ENCODE measurements at regions not wholly inside any gene's neighbourhood (a gene's known extent, or its start where the extent isn't known, plus 50 kb on each side); places are given as distances from the start of the nearest gene placed in this dataset.
"Not testable (repeated sequence)": the region's sequence is repeated elsewhere in the genome, so short reads cannot be mapped to it uniquely, and the experiment has no call there.

- intact Hi-C loops (cut with DNase I) = not testable (repeated sequence)
Observed at GRCh38 chr6:26720663-26721218, 61.2 kb upstream of the ZNF322 start.

DNA sequence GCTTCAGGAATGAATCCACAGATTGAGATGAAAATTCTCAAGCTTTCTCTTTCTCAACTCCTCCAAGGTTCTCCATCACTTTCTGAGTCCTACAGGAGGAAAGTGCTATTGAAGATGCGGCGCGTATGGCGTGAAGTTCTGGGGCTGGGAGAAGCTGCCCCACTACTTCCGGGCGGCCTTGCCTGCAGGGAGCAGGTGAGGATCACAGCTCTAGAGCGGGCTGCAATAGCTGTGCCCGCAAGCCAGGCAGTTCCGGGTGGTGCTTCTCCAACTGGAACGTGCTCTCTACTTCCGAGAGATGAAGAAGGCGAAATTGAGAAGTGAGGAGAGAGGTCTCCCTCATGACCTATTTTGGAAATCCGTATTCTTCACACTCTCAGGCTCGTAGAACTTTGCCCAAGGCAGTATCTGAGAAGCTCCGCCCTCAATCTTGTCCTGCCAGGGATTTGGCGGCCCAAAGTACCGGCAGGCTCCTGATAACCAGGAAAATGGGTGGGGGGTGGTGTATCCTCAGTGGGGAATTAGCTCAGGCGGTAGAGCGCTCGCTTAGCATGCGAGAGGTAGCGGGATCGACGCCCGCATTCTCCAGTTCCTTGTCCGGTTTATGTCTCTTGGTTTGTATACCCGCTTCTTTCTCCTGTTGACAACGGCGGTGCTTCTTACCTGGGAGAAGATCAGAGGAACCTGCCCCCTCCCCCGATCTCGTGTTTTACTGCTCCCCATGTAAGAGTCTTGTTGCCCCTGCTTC is 70.6 kb upstream of the ZNF322 start:
- intact Hi-C loops (cut with DNase I); DNase-seq (ENCODE audit: low spot score): not testable (repeated sequence)

More at GRCh38 chr6:26720663-26721218, 61.2 kb upstream of the ZNF322 start:
- not testable (repeated sequence) for DNase-seq (ENCODE audit: low spot score)

- DNase-seq (ENCODE audit: low spot score); intact Hi-C loops (cut with DNase I): not testable (repeated sequence)
Observed at GRCh38 chr6:26734776-26735472, 75.4 kb upstream of the ZNF322 start.

GRCh38 chr6:26739811-26740210 is 80.3 kb upstream of the ZNF322 start:
- intact Hi-C loops (cut with DNase I) = no loop called here
- DNase-seq (ENCODE audit: low spot score) = no peak

GRCh38 chr6:26743157-26743821 is 83.7 kb upstream of the ZNF322 start:
- DNase-seq (ENCODE audit: low spot score) = no peak
- intact Hi-C loops (cut with DNase I) = no loop called here

- intact Hi-C loops (cut with DNase I) = no loop called here
- DNase-seq (ENCODE audit: low spot score) = no peak
Observed at GRCh38 chr6:26743941-26744699, 84.6 kb upstream of the ZNF322 start.

- DNase-seq (ENCODE audit: low spot score); intact Hi-C loops (cut with DNase I): not testable (repeated sequence)
Observed at GRCh38 chr6:26744837-26745282, 85.3 kb upstream of the ZNF322 start.

DNA sequence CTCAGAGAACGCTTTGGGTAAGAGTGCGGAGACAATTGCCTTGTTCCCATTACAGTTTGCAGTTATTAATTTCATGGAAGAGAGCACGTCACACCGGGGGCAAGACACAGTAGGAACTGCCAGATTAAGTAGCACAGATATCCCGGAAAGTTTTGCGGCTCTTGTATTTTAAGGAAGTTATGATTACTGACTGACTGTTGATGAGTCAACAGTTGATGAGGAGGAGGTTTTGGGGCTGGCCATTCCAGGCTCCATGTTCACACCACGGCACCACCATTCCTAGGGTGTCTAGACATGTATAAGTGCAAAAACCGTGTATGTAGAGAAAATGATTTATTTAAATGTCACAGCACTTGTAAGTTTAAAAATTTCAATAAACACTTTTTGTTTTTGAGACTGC is 86.4 kb upstream of the ZNF322 start:
- intact Hi-C loops (cut with DNase I); DNase-seq (ENCODE audit: low spot score): not testable (repeated sequence)

- DNase-seq (ENCODE audit: low spot score); intact Hi-C loops (cut with DNase I): not testable (repeated sequence)
Observed at GRCh38 chr6:26749126-26749758, 89.7 kb upstream of the ZNF322 start.

GRCh38 chr6:26749759-26750126 is 90.2 kb upstream of the ZNF322 start:
- intact Hi-C loops (cut with DNase I); DNase-seq (ENCODE audit: low spot score): not testable (repeated sequence)

- intact Hi-C loops (cut with DNase I) = no loop called here
- DNase-seq (ENCODE audit: low spot score) = no peak
Observed at GRCh38 chr6:26754212-26754611, 94.7 kb upstream of the ZNF322 start.

DNA sequence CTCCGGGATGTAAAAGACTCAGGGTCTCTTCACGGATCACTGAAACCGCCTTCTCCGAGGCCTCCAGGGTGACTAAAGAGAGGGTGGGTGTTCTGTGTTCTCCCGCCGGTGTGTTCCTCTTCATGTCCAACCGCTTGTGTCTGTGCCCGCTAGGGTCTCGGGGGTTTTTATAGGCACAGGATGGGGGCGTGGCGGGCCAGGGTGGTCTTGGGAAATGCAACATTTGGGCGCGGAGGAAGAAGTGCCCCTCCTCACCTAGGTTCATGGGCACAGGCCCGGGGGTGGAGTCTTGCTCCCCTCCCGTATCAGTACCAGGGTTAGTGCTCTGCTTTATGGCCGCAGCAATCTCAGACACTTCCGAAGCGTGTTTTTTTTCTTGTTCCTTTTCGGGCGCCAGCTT is 95.3 kb upstream of the ZNF322 start:
- DNase-seq (ENCODE audit: low spot score); intact Hi-C loops (cut with DNase I): not testable (repeated sequence)

- intact Hi-C loops (cut with DNase I); DNase-seq (ENCODE audit: low spot score): not testable (repeated sequence)
Observed at GRCh38 chr6:26756067-26756805, 96.7 kb upstream of the ZNF322 start.

GRCh38 chr6:26766203-26766902 is 106.8 kb upstream of the ZNF322 start:
- intact Hi-C loops (cut with DNase I); DNase-seq (ENCODE audit: low spot score): not testable (repeated sequence)

DNA sequence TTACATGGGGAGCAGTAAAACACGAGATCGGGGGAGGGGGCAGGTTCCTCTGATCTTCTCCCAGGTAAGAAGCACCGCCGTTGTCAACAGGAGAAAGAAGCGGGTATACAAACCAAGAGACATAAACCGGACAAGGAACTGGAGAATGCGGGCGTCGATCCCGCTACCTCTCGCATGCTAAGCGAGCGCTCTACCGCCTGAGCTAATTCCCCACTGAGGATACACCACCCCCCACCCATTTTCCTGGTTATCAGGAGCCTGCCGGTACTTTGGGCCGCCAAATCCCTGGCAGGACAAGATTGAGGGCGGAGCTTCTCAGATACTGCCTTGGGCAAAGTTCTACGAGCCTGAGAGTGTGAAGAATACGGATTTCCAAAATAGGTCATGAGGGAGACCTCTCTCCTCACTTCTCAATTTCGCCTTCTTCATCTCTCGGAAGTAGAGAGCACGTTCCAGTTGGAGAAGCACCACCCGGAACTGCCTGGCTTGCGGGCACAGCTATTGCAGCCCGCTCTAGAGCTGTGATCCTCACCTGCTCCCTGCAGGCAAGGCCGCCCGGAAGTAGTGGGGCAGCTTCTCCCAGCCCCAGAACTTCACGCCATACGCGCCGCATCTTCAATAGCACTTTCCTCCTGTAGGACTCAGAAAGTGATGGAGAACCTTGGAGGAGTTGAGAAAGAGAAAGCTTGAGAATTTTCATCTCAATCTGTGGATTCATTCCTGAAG is 111.6 kb upstream of the ZNF322 start:
- DNase-seq (ENCODE audit: low spot score); intact Hi-C loops (cut with DNase I): not testable (repeated sequence)

DNA sequence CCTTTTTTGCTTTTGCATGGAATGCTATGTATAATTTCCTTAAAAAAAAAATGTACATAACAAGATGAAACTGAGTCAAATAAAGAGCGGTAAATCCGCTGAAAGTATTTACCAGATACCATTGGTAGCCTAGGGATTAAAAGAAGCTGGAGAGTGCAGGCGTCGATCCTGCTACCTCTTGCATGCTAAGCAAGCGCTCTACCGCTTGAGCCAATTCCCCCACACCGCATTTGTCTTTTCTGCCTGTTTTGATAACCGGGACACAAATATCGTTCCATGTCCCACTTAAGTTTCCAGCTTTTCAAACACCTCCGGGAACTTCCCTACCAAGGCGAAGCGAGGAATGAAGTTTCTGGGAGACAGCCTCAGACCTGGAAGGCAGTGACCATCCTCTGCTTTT is 113.9 kb upstream of the ZNF322 start:
- DNase-seq (ENCODE audit: low spot score) = not testable (repeated sequence)

DNA sequence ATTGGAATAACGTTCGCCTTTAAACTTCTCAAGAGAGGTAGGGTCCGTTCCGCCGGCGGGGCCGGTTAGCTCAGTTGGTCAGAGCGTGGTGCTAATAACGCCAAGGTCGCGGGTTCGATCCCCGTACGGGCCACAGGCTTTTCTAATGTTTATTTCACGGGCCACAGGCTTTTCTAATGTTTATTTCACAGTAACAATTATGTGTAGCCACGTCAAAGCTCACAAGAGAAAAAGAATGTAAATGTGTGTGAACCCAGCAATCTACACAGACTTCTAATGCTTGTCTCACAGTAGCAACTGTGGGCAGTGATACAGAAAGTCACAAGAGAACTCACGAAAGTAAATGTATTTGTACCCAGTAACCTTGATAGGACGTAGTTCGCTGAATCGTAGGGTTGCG is 121.0 kb upstream of the ZNF322 start:
- intact Hi-C loops (cut with DNase I); DNase-seq (ENCODE audit: low spot score): not testable (repeated sequence)

More for the DNA sequence above, 113.9 kb upstream of the ZNF322 start:
- intact Hi-C loops (cut with DNase I) = not testable (repeated sequence)
